Caco-2 (cell line): ENCODE measurements at regions not wholly inside any gene's neighbourhood (a gene's known extent, or its start where the extent isn't known, plus 50 kb on each side); places are given as distances from the start of the nearest gene placed in this dataset.
A peak's percentile ranks its signal among the peaks of the same experiment; 100 is the strongest.
"Not testable (repeated sequence)": the region's sequence is repeated elsewhere in the genome, so short reads cannot be mapped to it uniquely, and the experiment has no call there.

Experiments
- BruUV-seq: library from RNA; stranded (reverse); fragments of 400-500 nt; replicated peaks from 2 replicates; lab custom pipeline; 2021; lab: Mats Ljungman, UMichigan
- CTCF ChIA-PET: fragments of 300-600 bp; sonication (Branson Sonifier 250); formaldehyde crosslinking; loops from one replicate; lab custom pipeline; 2022; ENCODE audit warnings: antibody characterized with exemption; lab: Charles Lee
- POLR2A ChIA-PET: fragments of 300-600 bp; sonication (Branson Sonifier 250); formaldehyde crosslinking; loops from one replicate; lab custom pipeline; 2022; ENCODE audit warnings: antibody characterized with exemption; lab: Charles Lee
- DNase-seq, 2 experiments: peaks; one replicate each; pipeline versions ENCODE4 v3.0.0 to v3.0.0-alpha.2; 2020 to 2022
- H3K27me3 ChIP-seq: replicated peaks from 2 replicates; pipeline ENCODE4 v1.6.0; 2011; ENCODE audit warnings: low read length; ENCODE audit not compliant: control insufficient read depth, insufficient read depth
- H3K36me3 ChIP-seq: 2 replicates; pipeline ENCODE4 v1.5.1; 2011; ENCODE audit warnings: low read length; ENCODE audit not compliant: control insufficient read depth, insufficient read depth
- H3K4me1 ChIP-seq: fragments of 250-450 bp; sonication (Bioruptor Pico); 2 replicates; pipeline ENCODE4 v1.5.1; 2020; ENCODE audit warnings: mild to moderate bottlenecking
- H3K4me3 ChIP-seq: 2 replicates; pipeline ENCODE4 v1.5.1; 2011; ENCODE audit warnings: low read depth, mild to moderate bottlenecking, control low read depth, low read length
- H3K9me3 ChIP-seq: fragments of 250-450 bp; sonication (Bioruptor Pico); 2 replicates; pipeline ENCODE4 v1.5.1; 2020; ENCODE audit warnings: mild to moderate bottlenecking, moderate library complexity
- H3K27ac Mint-ChIP-seq: one replicate; pipeline ENCODE4 v1.8.0; 2022; ENCODE audit warnings: mixed read lengths; ENCODE audit not compliant: unreplicated experiment
- H3K27me3 Mint-ChIP-seq: one replicate; pipeline ENCODE4 v1.8.0; 2022; ENCODE audit warnings: mixed read lengths; ENCODE audit not compliant: insufficient read depth, unreplicated experiment
- H3K36me3 Mint-ChIP-seq: one replicate; pipeline ENCODE4 v1.8.0; 2022; ENCODE audit warnings: mild to moderate bottlenecking, mixed read lengths; ENCODE audit not compliant: insufficient read depth, unreplicated experiment
- H3K4me1 Mint-ChIP-seq: one replicate; pipeline ENCODE4 v1.8.0; 2022; ENCODE audit warnings: low read depth, mixed read lengths; ENCODE audit not compliant: unreplicated experiment
- H3K4me3 Mint-ChIP-seq: one replicate; pipeline ENCODE4 v1.8.0; 2022; ENCODE audit warnings: mild to moderate bottlenecking, moderate library complexity, mixed read lengths; ENCODE audit not compliant: unreplicated experiment
- H3K9me3 Mint-ChIP-seq: one replicate; pipeline ENCODE4 v1.8.0; 2022; ENCODE audit warnings: mixed read lengths; ENCODE audit not compliant: unreplicated experiment
- intact Hi-C: fragments of 100-400 bp; cut with micrococcal nuclease; formaldehyde crosslinking; loops from one replicate; pipeline ENCODE4 v1.10.0; 2022; ENCODE audit not compliant: unreplicated experiment
- TF ChIP-seq, protein P1 (sequence below), 2 experiments: fragments of 200-600 bp in 1 of 2; IDR thresholded peaks; 1 replicate in 1 of 2; 2 replicates in 1 of 2; pipeline versions ENCODE4 v1.5.1 to v1.8.0; 2011 to 2022; ENCODE audit warnings: antibody characterized with exemption in 1 of 2, control low read depth in 1 of 2, inconsistent platforms in 1 of 2, low read depth in 1 of 2, low read length in 1 of 2, mild to moderate bottlenecking in 1 of 2, moderate library complexity in 1 of 2; ENCODE audit not compliant: insufficient read depth in 1 of 2, severe bottlenecking in 1 of 2, unreplicated experiment in 1 of 2

DNA sequence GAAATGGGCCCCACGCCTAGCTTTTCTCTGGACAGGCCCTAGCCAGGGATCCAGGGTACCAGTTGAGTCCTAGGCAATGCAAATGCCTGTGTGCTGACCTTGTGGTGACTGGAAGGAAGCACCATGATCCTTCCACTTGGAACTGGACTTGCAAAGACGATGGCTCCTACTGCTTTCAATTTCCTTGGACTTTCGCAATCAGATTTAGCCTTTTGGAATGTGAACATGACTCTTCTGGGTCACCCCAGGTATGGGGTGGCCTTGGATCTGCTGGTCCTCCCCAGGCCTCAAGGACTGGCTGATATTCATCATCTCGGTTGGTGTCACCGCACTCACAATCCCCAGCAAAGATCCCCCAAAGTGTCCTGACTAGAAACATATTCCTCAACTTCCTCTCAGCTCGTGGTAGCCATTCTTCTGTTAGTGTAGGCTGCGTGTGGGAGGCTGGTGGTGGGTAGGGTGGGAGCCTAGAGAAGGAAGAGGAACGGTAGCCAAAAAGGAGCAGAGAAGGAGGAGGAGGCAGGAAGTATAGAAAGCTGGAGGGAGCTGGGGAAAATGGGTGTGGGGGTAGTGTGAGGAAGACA lies 130.5 kb downstream of the PPIAL4G start:
- H3K27me3 Mint-ChIP-seq: peaks cover 11% of the 10 kb centered on the region
- POLR2A ChIA-PET: no interaction called here
- H3K27ac Mint-ChIP-seq: no peak overlapping the region
- H3K9me3 Mint-ChIP-seq: no peaks in the 10 kb centered on the region
- H3K27me3 ChIP-seq: no peaks in the 10 kb centered on the region
- no peak for DNase-seq
- H3K4me1 Mint-ChIP-seq: no peaks in the 10 kb centered on the region
- intact Hi-C loops: no loop called here
- no peaks in the 10 kb centered on the region for H3K9me3 ChIP-seq
- H3K4me3 Mint-ChIP-seq: no peak overlapping the region
- no peaks in the 10 kb centered on the region for H3K36me3 Mint-ChIP-seq
- BruUV-seq: no TSS peak
- CTCF ChIA-PET: no interaction called here
- H3K4me3 ChIP-seq: no peak overlapping the region
- TF ChIP-seq, protein P1, sequence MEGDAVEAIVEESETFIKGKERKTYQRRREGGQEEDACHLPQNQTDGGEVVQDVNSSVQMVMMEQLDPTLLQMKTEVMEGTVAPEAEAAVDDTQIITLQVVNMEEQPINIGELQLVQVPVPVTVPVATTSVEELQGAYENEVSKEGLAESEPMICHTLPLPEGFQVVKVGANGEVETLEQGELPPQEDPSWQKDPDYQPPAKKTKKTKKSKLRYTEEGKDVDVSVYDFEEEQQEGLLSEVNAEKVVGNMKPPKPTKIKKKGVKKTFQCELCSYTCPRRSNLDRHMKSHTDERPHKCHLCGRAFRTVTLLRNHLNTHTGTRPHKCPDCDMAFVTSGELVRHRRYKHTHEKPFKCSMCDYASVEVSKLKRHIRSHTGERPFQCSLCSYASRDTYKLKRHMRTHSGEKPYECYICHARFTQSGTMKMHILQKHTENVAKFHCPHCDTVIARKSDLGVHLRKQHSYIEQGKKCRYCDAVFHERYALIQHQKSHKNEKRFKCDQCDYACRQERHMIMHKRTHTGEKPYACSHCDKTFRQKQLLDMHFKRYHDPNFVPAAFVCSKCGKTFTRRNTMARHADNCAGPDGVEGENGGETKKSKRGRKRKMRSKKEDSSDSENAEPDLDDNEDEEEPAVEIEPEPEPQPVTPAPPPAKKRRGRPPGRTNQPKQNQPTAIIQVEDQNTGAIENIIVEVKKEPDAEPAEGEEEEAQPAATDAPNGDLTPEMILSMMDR (IDR thresholded peaks at IDR 0.05; ENCODE audit: insufficient read depth in 1 of 2, low read depth in 1 of 2, low read length in 1 of 2, severe bottlenecking in 1 of 2, unreplicated experiment in 1 of 2): no peak
- no peaks in the 10 kb centered on the region for H3K4me1 ChIP-seq
- no peaks in the 10 kb centered on the region for H3K36me3 ChIP-seq

DNA sequence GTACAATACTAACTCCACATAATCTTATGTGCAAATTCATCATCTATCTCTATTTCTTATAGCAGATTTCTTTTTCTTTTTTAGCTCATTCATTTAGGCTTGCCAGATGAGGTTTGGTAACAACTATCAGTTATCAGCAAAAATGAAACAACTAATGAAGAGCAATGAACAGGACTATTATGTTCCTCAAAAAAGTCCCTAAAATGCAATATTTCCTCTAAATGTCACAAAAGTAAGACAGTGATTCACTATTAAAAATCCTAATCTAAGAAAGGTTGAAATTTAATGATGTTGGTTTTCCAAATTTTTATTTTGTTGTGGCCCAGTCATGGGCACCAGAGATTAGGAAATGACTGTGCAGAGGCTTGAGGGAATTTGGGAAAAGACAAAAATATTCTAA lies 135.3 kb downstream of the PPIAL4G start:
- peaks cover 11% of the 10 kb centered on the region for H3K27me3 Mint-ChIP-seq
- Histone ChIP-seq H3K4me3 (no peak overlapping the region), H3K27me3 (no peaks in the 10 kb centered on the region), H3K4me1 (peaks cover 6% of the 10 kb centered on the region; the same call in 1 of the 2 replicates), H3K36me3 (no peaks in the 10 kb centered on the region), H3K9me3 (no peaks in the 10 kb centered on the region)
- TF ChIP-seq, protein P1 (IDR thresholded peaks at IDR 0.05; ENCODE audit: insufficient read depth in 1 of 2, low read depth in 1 of 2, low read length in 1 of 2, severe bottlenecking in 1 of 2, unreplicated experiment in 1 of 2): no peak
- no peaks in the 10 kb centered on the region for H3K36me3 Mint-ChIP-seq
- no peak overlapping the region for H3K27ac Mint-ChIP-seq
- intact Hi-C loops: no loop called here
- no peak for DNase-seq
- H3K4me1 Mint-ChIP-seq: peaks cover 10% of the 10 kb centered on the region
- BruUV-seq: no TSS peak
- H3K9me3 Mint-ChIP-seq: no peaks in the 10 kb centered on the region
- ChIA-PET POLR2A (interaction anchor here (1.0 kb wide), 1 partner anchor 84 kb away, joined by 3 read pairs; no protein-coding TSS in a partner anchor), CTCF (interaction anchor here (0.7 kb wide), 1 partner anchor 32 kb away, joined by 3 read pairs; no protein-coding TSS in a partner anchor)
- H3K4me3 Mint-ChIP-seq: no peak overlapping the region

DNA sequence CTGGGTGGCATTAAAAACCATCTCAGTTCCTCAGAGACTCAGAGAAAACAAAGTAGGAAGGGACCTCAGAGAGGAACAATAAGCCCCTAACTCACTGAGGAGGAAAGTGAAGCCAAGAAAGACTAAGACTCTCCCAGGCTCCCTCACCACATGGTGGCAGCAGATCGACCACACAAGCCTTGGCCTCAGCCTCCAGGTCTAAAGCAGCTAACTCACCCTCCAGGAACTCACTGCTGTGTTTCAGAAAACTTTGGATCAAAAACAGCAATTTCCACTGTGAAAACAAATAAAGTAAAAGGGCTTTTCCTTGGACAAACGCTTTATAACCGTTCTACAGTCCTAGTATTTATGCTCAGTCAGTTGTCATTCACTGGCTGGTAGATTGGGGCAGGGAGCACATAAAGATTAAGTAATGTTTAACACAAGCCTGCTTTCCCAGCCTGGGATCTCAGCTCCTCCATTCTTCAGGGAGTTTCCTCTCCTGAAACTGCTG lies 137.4 kb downstream of the PPIAL4G start:
- ChIA-PET CTCF (interaction anchor here (1.2 kb wide), 1 partner anchor 12 kb away, joined by 3 read pairs; no protein-coding TSS in a partner anchor), POLR2A (interaction anchor here (0.9 to 1.7 kb wide), 2 partner anchors 11 to 82 kb away, joined by 5 read pairs; no protein-coding TSS in a partner anchor)
- not testable (repeated sequence) for H3K9me3 Mint-ChIP-seq, H3K4me1 ChIP-seq, H3K4me3 ChIP-seq, H3K9me3 ChIP-seq, H3K36me3 ChIP-seq, H3K36me3 Mint-ChIP-seq, BruUV-seq, H3K4me3 Mint-ChIP-seq, H3K27me3 ChIP-seq
- Mint-ChIP-seq H3K27me3 (peaks cover 13% of the 10 kb centered on the region), H3K4me1 (peaks cover 10% of the 10 kb centered on the region), H3K27ac (peak overlapping the region; percentile 7)
- peak; percentile 51 to 53 for DNase-seq
- TF ChIP-seq, protein P1 (IDR thresholded peaks at IDR 0.05; ENCODE audit: insufficient read depth in 1 of 2, low read depth in 1 of 2, low read length in 1 of 2, severe bottlenecking in 1 of 2, unreplicated experiment in 1 of 2): peak; percentile 37 to 68
- intact Hi-C loops: loop anchor here (2.0 kb wide), 1 partner anchor 19 kb away; no protein-coding TSS in a partner anchor

DNA sequence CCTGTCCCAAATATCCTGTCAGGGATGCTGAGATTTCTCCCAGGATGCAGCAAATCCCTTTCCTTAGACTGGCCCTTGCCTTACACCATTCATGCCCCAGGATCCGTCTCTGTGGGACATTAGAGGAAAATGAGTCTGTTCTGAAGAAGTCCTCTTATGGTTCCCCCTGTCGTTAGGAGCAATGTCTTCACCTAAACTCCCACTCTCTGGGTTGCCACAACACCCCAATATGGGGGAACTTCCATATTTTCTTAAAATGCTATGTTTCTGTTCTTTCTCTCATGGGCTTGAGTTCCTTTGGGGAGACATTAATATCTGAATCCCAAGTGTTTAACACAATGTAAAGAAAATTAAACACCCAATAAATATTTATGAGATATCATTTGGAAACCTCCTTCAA lies 138.5 kb downstream of the PPIAL4G start:
- H3K36me3 Mint-ChIP-seq, H3K27me3 Mint-ChIP-seq, H3K27me3 ChIP-seq, H3K4me3 Mint-ChIP-seq, H3K9me3 Mint-ChIP-seq, H3K27ac Mint-ChIP-seq, DNase-seq, CTCF ChIA-PET, H3K4me3 ChIP-seq, BruUV-seq, H3K4me1 ChIP-seq, H3K36me3 ChIP-seq, H3K9me3 ChIP-seq: not testable (repeated sequence)
- POLR2A ChIA-PET: interaction anchor here (1.7 kb wide), 1 partner anchor 10 kb away, joined by 5 read pairs; no protein-coding TSS in a partner anchor
- intact Hi-C loops: loop anchor here (2.0 kb wide), 1 partner anchor 20 kb away; no protein-coding TSS in a partner anchor
- peaks cover 10% of the 10 kb centered on the region for H3K4me1 Mint-ChIP-seq

DNA sequence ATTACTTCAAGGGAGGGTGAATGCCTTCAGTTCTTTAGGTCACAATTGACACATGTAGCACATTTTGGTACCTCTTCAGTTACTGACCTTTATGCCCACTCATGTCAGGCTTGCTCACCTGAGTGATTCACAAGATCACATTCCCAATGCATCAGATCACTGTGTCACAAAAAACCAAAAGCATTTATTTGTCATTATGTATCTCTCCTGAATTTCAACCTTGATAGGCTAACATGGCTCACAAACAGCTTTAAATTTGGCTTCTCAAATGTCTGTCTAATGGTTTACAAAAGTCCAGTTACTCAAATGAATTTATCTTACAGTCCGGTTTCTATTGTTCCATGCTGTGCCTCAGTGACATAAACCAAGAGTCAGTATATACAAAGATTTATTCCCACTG lies 141.4 kb downstream of the PPIAL4G start:
- POLR2A ChIA-PET, H3K27me3 Mint-ChIP-seq, DNase-seq, H3K4me1 ChIP-seq, H3K27me3 ChIP-seq, H3K4me3 ChIP-seq, intact Hi-C loops, H3K4me3 Mint-ChIP-seq, H3K27ac Mint-ChIP-seq, H3K9me3 Mint-ChIP-seq, H3K36me3 ChIP-seq, BruUV-seq, CTCF ChIA-PET, H3K9me3 ChIP-seq, H3K4me1 Mint-ChIP-seq, H3K36me3 Mint-ChIP-seq: not testable (repeated sequence)
